DND-41 (cell line): ENCODE measurements at regions not wholly inside any gene's neighbourhood (a gene's known extent, or its start where the extent isn't known, plus 50 kb on each side); places are given as distances from the start of the nearest gene placed in this dataset.

ENCODE experiments used
- ATAC-seq: fragments of 200-7000 bp; cut with Tn5 transposase; 3 replicates; pipeline ENCODE4 v1.9.1; 2021; ENCODE audit warnings: low read depth; ENCODE audit not compliant: insufficient read depth
- DNase-seq: peaks from one replicate; pipeline ENCODE4 v3.0.0-alpha.2; 2020
- H2AFZ ChIP-seq: 2 replicates; pipeline ENCODE4 v1.6.0; 2012; ENCODE audit warnings: low read depth, low read length
- H3K27ac ChIP-seq: 2 replicates; pipeline ENCODE4 v1.5.1; 2012; ENCODE audit warnings: low read length, inconsistent platforms
- H3K27me3 ChIP-seq: fragments of 200-600 bp; sonication (generic); 2 replicates; pipeline ENCODE4 v1.6.0; 2012; ENCODE audit warnings: low read length, mild to moderate bottlenecking, inconsistent platforms; ENCODE audit not compliant: insufficient read depth, poor library complexity
- H3K36me3 ChIP-seq: 2 replicates; pipeline ENCODE4 v1.5.1; 2012; ENCODE audit warnings: low read length, inconsistent platforms; ENCODE audit not compliant: insufficient read depth
- H3K4me1 ChIP-seq: 2 replicates; pipeline ENCODE4 v1.5.1; 2012; ENCODE audit warnings: mild to moderate bottlenecking, low read length; ENCODE audit not compliant: insufficient read depth
- H3K4me2 ChIP-seq: 2 replicates; pipeline ENCODE4 v1.6.0; 2012; ENCODE audit warnings: mild to moderate bottlenecking, moderate library complexity, low read length, inconsistent platforms; ENCODE audit not compliant: insufficient read depth
- H3K4me3 ChIP-seq, 2 experiments: fragments of 200-600 bp in 1 of 2; shearing (Covaris generic) in 1 of 2; 2 replicates each; pipeline ENCODE4 v1.5.1; 2012 to 2016; ENCODE audit warnings: inconsistent platforms in 2 of 2, low read length in 2 of 2, mild to moderate bottlenecking in 2 of 2, low read depth in 1 of 2, moderate library complexity in 1 of 2
- H3K79me2 ChIP-seq: 2 replicates; pipeline ENCODE4 v1.6.0; 2012; ENCODE audit warnings: low read length, inconsistent platforms; ENCODE audit not compliant: insufficient read depth
- H3K9ac ChIP-seq: 2 replicates; pipeline ENCODE4 v1.6.0; 2012; ENCODE audit warnings: low read depth, mild to moderate bottlenecking, inconsistent platforms, low read length, moderate library complexity
- H3K9me3 ChIP-seq: 2 replicates; pipeline ENCODE4 v1.5.1; 2012; ENCODE audit warnings: low read length, moderate library complexity, mild to moderate bottlenecking, inconsistent platforms; ENCODE audit not compliant: insufficient read depth, severe bottlenecking
- H4K20me1 ChIP-seq: 2 replicates; pipeline ENCODE4 v1.6.0; 2012; ENCODE audit warnings: low read length; ENCODE audit not compliant: insufficient read depth
- CTCF ChIP-seq: IDR thresholded peaks from 2 replicates; pipeline ENCODE4 v1.5.1; 2012; ENCODE audit warnings: borderline replicate concordance, low read length, moderate library complexity, mild to moderate bottlenecking; ENCODE audit not compliant: poor library complexity, severe bottlenecking; ENCODE audit errors: extremely low read depth
- EZH2 ChIP-seq: IDR thresholded peaks from 3 replicates; pipeline ENCODE4 v1.6.1; 2012; ENCODE audit warnings: borderline replicate concordance, low read depth, mild to moderate bottlenecking, moderate library complexity, low read length, inconsistent platforms; ENCODE audit not compliant: severe bottlenecking

- Histone ChIP-seq H3K4me3 (no peak overlapping the region), H2AFZ (no peak overlapping the region)
- TF ChIP-seq EZH2 = no peak
- TF ChIP-seq CTCF = no peak
Observed at GRCh38 chr1:71240656-71241055, 159.8 kb upstream of the ZRANB2 start.

GRCh38 chr1:71236503-71236902, 155.7 kb upstream of the ZRANB2 start:
- TF ChIP-seq CTCF (no peak), EZH2 (no peak)
- H3K4me2 ChIP-seq = no peak overlapping the region
- no peaks in the 10 kb centered on the region for H3K79me2 ChIP-seq
- no peak overlapping the region for H3K9ac ChIP-seq
- H3K27ac ChIP-seq = no peak overlapping the region
- no peak overlapping the region for H2AFZ ChIP-seq
- H3K27me3 ChIP-seq = no peaks in the 10 kb centered on the region
- H3K4me1 ChIP-seq = no peaks in the 10 kb centered on the region
- no peaks in the 10 kb centered on the region for H3K9me3 ChIP-seq
- no peak for DNase-seq
- no peaks in the 10 kb centered on the region for H4K20me1 ChIP-seq
- H3K4me3 ChIP-seq = no peak overlapping the region
- no peak for ATAC-seq
- H3K36me3 ChIP-seq = no peaks in the 10 kb centered on the region

More at GRCh38 chr1:71240656-71241055, 159.8 kb upstream of the ZRANB2 start:
- DNase-seq (no peak), ATAC-seq (no peak)
- Histone ChIP-seq H3K79me2 (no peaks in the 10 kb centered on the region), H3K27me3 (no peaks in the 10 kb centered on the region), H3K4me1 (no peaks in the 10 kb centered on the region), H3K9ac (no peak overlapping the region), H3K27ac (no peak overlapping the region), H3K9me3 (no peaks in the 10 kb centered on the region), H3K4me2 (no peak overlapping the region), H4K20me1 (no peaks in the 10 kb centered on the region), H3K36me3 (no peaks in the 10 kb centered on the region)

GRCh38 chr1:71233645-71234044, 152.8 kb upstream of the ZRANB2 start:
- no peaks in the 10 kb centered on the region for H3K4me1 ChIP-seq
- no peaks in the 10 kb centered on the region for H4K20me1 ChIP-seq
- no peak overlapping the region for H2AFZ ChIP-seq
- no peak for ATAC-seq
- TF ChIP-seq EZH2 = no peak
- TF ChIP-seq CTCF = no peak
- no peak overlapping the region for H3K4me3 ChIP-seq
- no peak overlapping the region for H3K4me2 ChIP-seq
- H3K79me2 ChIP-seq = no peaks in the 10 kb centered on the region
- no peaks in the 10 kb centered on the region for H3K9me3 ChIP-seq
- H3K9ac ChIP-seq = no peak overlapping the region
- DNase-seq = no peak
- no peak overlapping the region for H3K27ac ChIP-seq
- H3K27me3 ChIP-seq = no peaks in the 10 kb centered on the region
- H3K36me3 ChIP-seq = no peaks in the 10 kb centered on the region

GRCh38 chr1:71232786-71233185, 152.0 kb upstream of the ZRANB2 start:
- no peak overlapping the region for H3K9ac ChIP-seq
- H4K20me1 ChIP-seq = no peaks in the 10 kb centered on the region
- ATAC-seq (no peak), DNase-seq (no peak)
- H3K4me2 ChIP-seq = no peak overlapping the region
- no peak overlapping the region for H2AFZ ChIP-seq
- no peaks in the 10 kb centered on the region for H3K27me3 ChIP-seq
- TF ChIP-seq EZH2 = no peak
- TF ChIP-seq CTCF = no peak
- no peak overlapping the region for H3K4me3 ChIP-seq
- no peaks in the 10 kb centered on the region for H3K4me1 ChIP-seq
- no peaks in the 10 kb centered on the region for H3K9me3 ChIP-seq
- H3K27ac ChIP-seq = no peak overlapping the region
- H3K79me2 ChIP-seq = no peaks in the 10 kb centered on the region
- no peaks in the 10 kb centered on the region for H3K36me3 ChIP-seq
